ENCODE measurements at regions not wholly inside any gene's neighbourhood (a gene's known extent, or its start where the extent isn't known, plus 50 kb on each side); places are given as distances from the start of the nearest gene placed in this dataset.

GRCh38 chr2:71937396-71937795 lies 210.3 kb downstream of the CYP26B1 start:
- TF ChIP-seq CTCF (IDR thresholded peaks at IDR 0.05): no peak
- no peak for TF ChIP-seq POLR2A (IDR thresholded peaks at IDR 0.05)

GRCh38 chr2:71936076-71937030 lies 211.3 kb downstream of the CYP26B1 start:
- ATAC-seq: no peak
- Histone ChIP-seq H3K27ac (peak overlapping the region in 1 of 12 donors; percentile 16), H3K4me3 (no peak overlapping the region), H3K9me3 (no peaks in the 10 kb centered on the region), H3K27me3 (no peaks in the 10 kb centered on the region), H3K4me1 (peaks cover 0 to 12% (median 0%) of the 10 kb centered on the region in 12 donors), H3K36me3 (no peaks in the 10 kb centered on the region)
- no peak for DNase-seq
- no peak for TF ChIP-seq POLR2A (IDR thresholded peaks at IDR 0.05)
- no peak for TF ChIP-seq CTCF (IDR thresholded peaks at IDR 0.05)
- intact Hi-C loops (cut with DNase I): no loop called here
- WGBS, 4 donors: 90 to 95% (median 90%) methylated on average over 5 of the region's 5 CpGs

More at GRCh38 chr2:71937396-71937795, 210.3 kb downstream of the CYP26B1 start:
- ATAC-seq (no peak), DNase-seq (no peak)
- Histone ChIP-seq H3K27ac (no peak overlapping the region), H3K4me1 (peaks cover 0 to 12% (median 0%) of the 10 kb centered on the region in 12 donors), H3K4me3 (no peak overlapping the region), H3K9me3 (no peaks in the 10 kb centered on the region), H3K36me3 (no peaks in the 10 kb centered on the region), H3K27me3 (no peaks in the 10 kb centered on the region)
- intact Hi-C loops (cut with DNase I): no loop called here
- 88 to 95% (median 93%) methylated on average over 1 of the region's 1 CpG for WGBS, 4 donors

GRCh38 chr2:71935262-71935848 lies 212.3 kb downstream of the CYP26B1 start:
- peaks cover 0 to 12% (median 0%) of the 10 kb centered on the region in 12 donors for H3K4me1 ChIP-seq
- peak in 2 of 4 donors; percentile 54 to 74 for ATAC-seq
- H3K27me3 ChIP-seq: no peaks in the 10 kb centered on the region
- peak in 3 of 5 donors; percentile 6 to 73 (median 64) for DNase-seq
- intact Hi-C loops (cut with DNase I): no loop called here
- no peaks in the 10 kb centered on the region for H3K36me3 ChIP-seq
- no peaks in the 10 kb centered on the region for H3K9me3 ChIP-seq
- H3K4me3 ChIP-seq: no peak overlapping the region
- H3K27ac ChIP-seq: peak overlapping the region in 2 of 12 donors; percentile 16 to 22
- WGBS, 4 donors: 69 to 73% (median 71%) methylated on average over 11 of the region's 11 CpGs
- TF ChIP-seq CTCF (IDR thresholded peaks at IDR 0.05) (no peak), POLR2A (IDR thresholded peaks at IDR 0.05) (no peak)

Data from heart left ventricle (tissue), 16 donors.